ES-I3 (cell line): ENCODE measurements at regions not wholly inside any gene's neighbourhood (a gene's known extent, or its start where the extent isn't known, plus 50 kb on each side); places are given as distances from the start of the nearest gene placed in this dataset.
"Not testable (repeated sequence)": the region's sequence is repeated elsewhere in the genome, so short reads cannot be mapped to it uniquely, and the experiment has no call there.

Experiments
- H3K36me3 ChIP-seq: 2 replicates; pipeline ENCODE4 v1.6.1; 2013; ENCODE audit warnings: mild to moderate bottlenecking, low read length, control low read depth, moderate library complexity; ENCODE audit not compliant: insufficient read depth
- H3K4me1 ChIP-seq: 2 replicates; pipeline ENCODE4 v1.6.1; 2013; ENCODE audit warnings: mild to moderate bottlenecking, control low read depth, low read length; ENCODE audit not compliant: insufficient read depth
- H3K9ac ChIP-seq: 2 replicates; pipeline ENCODE4 v1.6.1; 2013; ENCODE audit warnings: low read depth, mild to moderate bottlenecking, low read length, moderate library complexity
- H3K9me3 ChIP-seq: 2 replicates; pipeline ENCODE4 v1.6.1; 2013; ENCODE audit warnings: mild to moderate bottlenecking, low read length, moderate library complexity; ENCODE audit not compliant: control insufficient read depth, insufficient read depth

- Histone ChIP-seq H3K9ac (no peak overlapping the region), H3K36me3 (no peaks in the 10 kb centered on the region), H3K4me1 (no peaks in the 10 kb centered on the region), H3K9me3 (no peaks in the 10 kb centered on the region; the same call in 1 of the 2 replicates)
Measured at GRCh38 chr18:75723521-75724340, 296.2 kb upstream of the SMIM21 start.

GRCh38 chr18:75714766-75715165 is 287.3 kb upstream of the SMIM21 start:
- H3K36me3 ChIP-seq, result no peaks in the 10 kb centered on the region
- H3K4me1 ChIP-seq, result no peaks in the 10 kb centered on the region
- peaks cover 7% of the 10 kb centered on the region; the same call in 1 of the 2 replicates for H3K9me3 ChIP-seq
- no peak overlapping the region for H3K9ac ChIP-seq

GRCh38 chr18:75712124-75712867 is 284.8 kb upstream of the SMIM21 start:
- not testable (repeated sequence) for H3K9ac ChIP-seq, H3K4me1 ChIP-seq, H3K36me3 ChIP-seq, H3K9me3 ChIP-seq

- H3K4me1 ChIP-seq, result no peaks in the 10 kb centered on the region
- no peak overlapping the region for H3K9ac ChIP-seq
- no peaks in the 10 kb centered on the region for H3K36me3 ChIP-seq
- H3K9me3 ChIP-seq, result peaks cover 2% of the 10 kb centered on the region; the same call in 1 of the 2 replicates
Measured at GRCh38 chr18:75700561-75700960, 273.1 kb upstream of the SMIM21 start.

- Histone ChIP-seq H3K36me3 (no peaks in the 10 kb centered on the region), H3K9me3 (peaks cover 2% of the 10 kb centered on the region; the same call in 1 of the 2 replicates), H3K9ac (no peak overlapping the region)
Measured at GRCh38 chr18:75698861-75699260, 271.4 kb upstream of the SMIM21 start.

GRCh38 chr18:75697493-75697892 is 270.0 kb upstream of the SMIM21 start:
- no peak overlapping the region for H3K9ac ChIP-seq

More at GRCh38 chr18:75698861-75699260, 271.4 kb upstream of the SMIM21 start:
- no peaks in the 10 kb centered on the region for H3K4me1 ChIP-seq

GRCh38 chr18:75696391-75696790 is 268.9 kb upstream of the SMIM21 start:
- H3K9ac ChIP-seq, result no peak overlapping the region
- no peaks in the 10 kb centered on the region for H3K9me3 ChIP-seq
- no peaks in the 10 kb centered on the region for H3K4me1 ChIP-seq
- H3K36me3 ChIP-seq, result no peaks in the 10 kb centered on the region

More at GRCh38 chr18:75697493-75697892, 270.0 kb upstream of the SMIM21 start:
- no peaks in the 10 kb centered on the region for H3K36me3 ChIP-seq
- H3K4me1 ChIP-seq, result no peaks in the 10 kb centered on the region
- peaks cover 2% of the 10 kb centered on the region; the same call in 1 of the 2 replicates for H3K9me3 ChIP-seq

GRCh38 chr18:75694292-75694691 is 266.8 kb upstream of the SMIM21 start:
- no peak overlapping the region for H3K9ac ChIP-seq
- H3K36me3 ChIP-seq, result no peaks in the 10 kb centered on the region
- H3K4me1 ChIP-seq, result no peaks in the 10 kb centered on the region
- no peaks in the 10 kb centered on the region for H3K9me3 ChIP-seq

GRCh38 chr18:75691483-75691882 is 264.0 kb upstream of the SMIM21 start:
- H3K36me3 ChIP-seq, result no peaks in the 10 kb centered on the region
- H3K9ac ChIP-seq, result no peak overlapping the region
- H3K4me1 ChIP-seq, result no peaks in the 10 kb centered on the region
- no peaks in the 10 kb centered on the region for H3K9me3 ChIP-seq

GRCh38 chr18:75690283-75690682 is 262.8 kb upstream of the SMIM21 start:
- H3K36me3 ChIP-seq, H3K9ac ChIP-seq, H3K4me1 ChIP-seq, H3K9me3 ChIP-seq: not testable (repeated sequence)

GRCh38 chr18:75687626-75688025 is 260.1 kb upstream of the SMIM21 start:
- Histone ChIP-seq H3K4me1 (no peaks in the 10 kb centered on the region), H3K36me3 (no peaks in the 10 kb centered on the region), H3K9me3 (no peaks in the 10 kb centered on the region), H3K9ac (no peak overlapping the region)

- Histone ChIP-seq H3K9ac (no peak overlapping the region), H3K36me3 (no peaks in the 10 kb centered on the region), H3K9me3 (no peaks in the 10 kb centered on the region), H3K4me1 (no peaks in the 10 kb centered on the region)
Measured at GRCh38 chr18:75683426-75683825, 255.9 kb upstream of the SMIM21 start.

GRCh38 chr18:75681538-75682115 is 254.1 kb upstream of the SMIM21 start:
- no peak overlapping the region for H3K9ac ChIP-seq
- H3K4me1 ChIP-seq, result no peaks in the 10 kb centered on the region
- no peaks in the 10 kb centered on the region for H3K9me3 ChIP-seq
- no peaks in the 10 kb centered on the region for H3K36me3 ChIP-seq

- Histone ChIP-seq H3K36me3 (no peaks in the 10 kb centered on the region), H3K9ac (no peak overlapping the region), H3K9me3 (no peaks in the 10 kb centered on the region), H3K4me1 (no peaks in the 10 kb centered on the region)
Measured at GRCh38 chr18:75679331-75679730, 251.8 kb upstream of the SMIM21 start.
